Astrocyte of the spinal cord (primary cell): ENCODE measurements at regions not wholly inside any gene's neighbourhood (a gene's known extent, or its start where the extent isn't known, plus 50 kb on each side); places are given as distances from the start of the nearest gene placed in this dataset.

Source experiments
- DNase-seq: peaks from one replicate; pipeline ENCODE4 v3.0.0; 2011; ENCODE audit warnings: low read depth, low spot score
- H3K4me3 ChIP-seq: 2 replicates; pipeline ENCODE4 v1.5.1; 2011; ENCODE audit warnings: low read depth, mild to moderate bottlenecking, low read length, moderate library complexity
- in situ Hi-C: cut with HindIII; loops from 2 replicates; pipeline ENCODE4 v1.10.0; 2017; ENCODE audit warnings: low sequenced_read_pairs
- TF ChIP-seq, protein P1 (sequence below): IDR thresholded peaks from 2 replicates; pipeline ENCODE4 v1.5.1; 2012; ENCODE audit warnings: low read depth, mild to moderate bottlenecking, low read length, inconsistent platforms

DNA sequence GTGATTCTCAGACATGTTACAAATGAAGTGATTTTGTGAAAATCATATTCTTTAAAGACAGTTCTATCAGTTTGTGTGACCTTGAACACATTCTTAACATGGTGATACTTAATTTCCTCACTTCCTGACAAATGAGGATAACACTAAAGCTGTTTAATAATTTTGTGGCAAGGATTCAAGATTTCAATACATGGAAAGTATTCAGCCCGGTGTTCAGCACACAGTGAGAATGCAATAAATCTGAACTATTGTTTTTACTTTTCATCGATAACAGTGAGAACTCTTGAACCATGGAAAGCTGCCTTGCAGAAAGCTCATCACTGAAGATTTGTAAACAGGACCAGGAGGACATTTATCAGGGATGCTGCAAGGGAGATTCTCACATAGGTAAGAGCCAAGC is 57.1 kb upstream of the C5orf46 start:
- DNase-seq, result no peak
- H3K4me3 ChIP-seq, result no peak overlapping the region
- TF ChIP-seq, protein P1, sequence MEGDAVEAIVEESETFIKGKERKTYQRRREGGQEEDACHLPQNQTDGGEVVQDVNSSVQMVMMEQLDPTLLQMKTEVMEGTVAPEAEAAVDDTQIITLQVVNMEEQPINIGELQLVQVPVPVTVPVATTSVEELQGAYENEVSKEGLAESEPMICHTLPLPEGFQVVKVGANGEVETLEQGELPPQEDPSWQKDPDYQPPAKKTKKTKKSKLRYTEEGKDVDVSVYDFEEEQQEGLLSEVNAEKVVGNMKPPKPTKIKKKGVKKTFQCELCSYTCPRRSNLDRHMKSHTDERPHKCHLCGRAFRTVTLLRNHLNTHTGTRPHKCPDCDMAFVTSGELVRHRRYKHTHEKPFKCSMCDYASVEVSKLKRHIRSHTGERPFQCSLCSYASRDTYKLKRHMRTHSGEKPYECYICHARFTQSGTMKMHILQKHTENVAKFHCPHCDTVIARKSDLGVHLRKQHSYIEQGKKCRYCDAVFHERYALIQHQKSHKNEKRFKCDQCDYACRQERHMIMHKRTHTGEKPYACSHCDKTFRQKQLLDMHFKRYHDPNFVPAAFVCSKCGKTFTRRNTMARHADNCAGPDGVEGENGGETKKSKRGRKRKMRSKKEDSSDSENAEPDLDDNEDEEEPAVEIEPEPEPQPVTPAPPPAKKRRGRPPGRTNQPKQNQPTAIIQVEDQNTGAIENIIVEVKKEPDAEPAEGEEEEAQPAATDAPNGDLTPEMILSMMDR, result no peak
- in situ Hi-C loops, result no loop called here

DNA sequence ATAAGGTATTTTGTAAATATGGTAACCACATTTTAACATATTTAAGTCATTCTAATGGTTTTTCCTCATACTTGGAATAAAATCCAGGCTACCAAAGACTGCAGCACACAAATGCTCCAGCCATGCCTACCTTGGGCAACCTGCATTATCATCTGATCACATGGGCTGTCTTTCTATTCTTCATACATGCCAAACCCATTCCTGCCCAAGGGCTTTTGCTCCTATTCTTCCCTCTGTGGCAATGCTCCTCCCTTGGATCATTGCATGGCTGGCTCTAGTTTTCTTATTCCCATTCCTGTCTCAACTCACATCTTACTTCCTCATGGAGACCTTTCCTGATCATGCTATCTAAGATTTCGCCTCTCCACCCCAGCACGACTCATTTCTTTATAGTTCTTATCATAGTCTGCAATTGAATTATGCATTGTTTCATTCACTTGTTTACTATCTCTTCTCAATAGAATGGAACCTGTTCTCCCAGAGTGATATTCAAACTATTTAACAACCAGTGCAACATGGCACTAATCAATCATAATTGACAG is 54.9 kb upstream of the C5orf46 start:
- DNase-seq, result no peak
- in situ Hi-C loops, result no loop called here
- H3K4me3 ChIP-seq, result no peak overlapping the region
- TF ChIP-seq, protein P1, result no peak

DNA sequence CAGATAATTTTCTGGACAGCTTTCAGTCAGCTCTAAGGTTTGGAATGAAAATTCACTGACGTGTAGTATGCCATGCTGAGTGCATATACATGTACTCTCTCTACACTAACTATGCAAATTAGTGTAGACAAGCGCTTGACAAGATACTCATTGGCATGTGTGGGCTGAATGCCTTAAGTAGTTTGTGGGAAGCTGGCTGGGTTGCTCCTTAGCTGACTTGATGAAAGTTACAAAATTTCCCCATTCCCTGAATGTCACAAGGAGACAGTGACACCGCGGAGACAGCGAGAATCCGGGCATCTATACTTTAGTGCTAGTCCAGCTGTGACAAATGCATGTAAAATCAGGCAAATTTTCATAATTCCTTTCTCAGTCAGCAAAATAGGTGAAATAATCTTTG is 51.6 kb upstream of the C5orf46 start:
- TF ChIP-seq, protein P1, result no peak
- in situ Hi-C loops, result no loop called here
- H3K4me3 ChIP-seq, result no peak overlapping the region
- DNase-seq, result no peak

DNA sequence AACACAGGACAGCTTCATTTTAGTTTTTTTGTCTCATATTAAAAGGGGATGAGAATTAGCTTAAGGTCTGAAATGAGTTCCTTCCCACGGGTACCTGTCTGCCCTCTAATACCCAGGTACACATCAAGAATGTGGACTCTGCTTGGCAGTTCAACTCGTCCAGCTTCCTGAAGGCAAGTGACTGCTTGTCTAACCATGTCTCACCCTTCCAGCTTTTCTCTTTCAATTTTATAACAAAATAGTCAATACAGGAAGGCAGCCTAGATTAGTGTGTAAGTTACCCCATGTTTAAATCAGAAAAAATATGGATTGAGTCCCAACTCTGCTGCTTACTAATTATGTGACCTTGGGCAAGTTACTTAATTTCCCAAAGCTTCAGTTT is 50.5 kb upstream of the C5orf46 start:
- DNase-seq, result no peak

DNA sequence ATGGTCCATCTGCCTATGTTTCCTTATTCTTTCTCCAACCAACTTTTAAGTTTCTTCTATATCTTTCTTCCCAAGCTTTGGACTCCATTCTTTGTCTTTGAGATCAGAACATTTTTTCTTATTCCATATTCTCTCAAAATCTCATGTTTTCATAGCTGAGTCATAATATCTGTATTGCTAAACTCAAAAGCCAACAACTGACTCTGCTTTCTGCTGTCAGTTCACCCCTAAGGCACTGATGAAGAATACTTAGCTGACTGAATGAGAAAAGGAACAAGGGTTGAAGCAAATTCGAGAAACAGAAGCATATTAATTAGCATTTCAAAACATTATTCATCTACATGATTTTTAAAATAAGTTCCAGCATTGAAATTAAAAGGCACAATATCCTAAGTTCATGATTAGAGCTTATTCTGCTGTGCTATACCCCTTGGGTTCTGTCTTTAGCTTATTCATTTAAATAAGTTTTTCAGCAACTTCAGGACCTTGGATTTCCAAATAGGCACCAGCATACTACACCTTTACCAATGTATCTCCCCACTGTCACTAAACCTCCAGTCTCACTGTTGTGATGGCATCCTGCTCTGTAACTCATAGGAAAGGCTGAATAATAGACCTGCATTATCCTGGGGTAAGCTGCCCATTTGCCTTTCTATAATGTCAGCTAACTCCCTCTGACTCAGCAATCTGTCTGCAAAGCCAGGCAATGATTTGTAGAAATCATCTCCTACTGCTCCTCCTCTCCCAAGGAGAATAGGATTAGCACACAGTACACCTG is 49.9 kb upstream of the C5orf46 start:
- TF ChIP-seq, protein P1, result no peak
- in situ Hi-C loops, result no loop called here
- no peak for DNase-seq
- H3K4me3 ChIP-seq, result no peak overlapping the region

More for the DNA sequence above, 50.5 kb upstream of the C5orf46 start:
- H3K4me3 ChIP-seq, result no peak overlapping the region
- in situ Hi-C loops, result no loop called here
- TF ChIP-seq, protein P1, result no peak
